GM23338 (cell line): ENCODE measurements at regions not wholly inside any gene's neighbourhood (a gene's known extent, or its start where the extent isn't known, plus 50 kb on each side); places are given as distances from the start of the nearest gene placed in this dataset.

Experiments
- ATAC-seq: fragments of 200-7000 bp; cut with Tn5 transposase; 3 replicates; pipeline ENCODE4 v1.9.1; 2020
- DNase-seq: peaks from one replicate; pipeline ENCODE4 v3.0.0-alpha.2; 2015; ENCODE audit warnings: low spot score
- H2AFZ ChIP-seq: fragments of 200-600 bp; sonication (generic); 2 replicates; pipeline ENCODE4 v1.8.0; 2016; ENCODE audit warnings: antibody characterized with exemption, mild to moderate bottlenecking, moderate library complexity
- H3F3A ChIP-seq: fragments of 200-600 bp; sonication (generic); replicated peaks from 2 replicates; pipeline ENCODE4 v1.8.0; 2017; ENCODE audit warnings: antibody characterized with exemption, mixed run types, low read depth
- H3K27ac ChIP-seq: fragments of 200-600 bp; sonication (generic); 2 replicates; pipeline ENCODE4 v1.6.1; 2016; ENCODE audit warnings: low read depth
- H3K27me3 ChIP-seq: fragments of 200-600 bp; sonication (generic); 2 replicates; pipeline ENCODE4 v1.8.0; 2016; ENCODE audit warnings: mild to moderate bottlenecking, mixed run types, moderate library complexity; ENCODE audit not compliant: insufficient read depth
- H3K36me3 ChIP-seq: fragments of 200-600 bp; sonication (generic); 2 replicates; pipeline ENCODE4 v1.8.0; 2016; ENCODE audit warnings: mild to moderate bottlenecking; ENCODE audit not compliant: insufficient read depth
- H3K4me1 ChIP-seq: fragments of 200-600 bp; sonication (generic); 2 replicates; pipeline ENCODE4 v1.8.0; 2016; ENCODE audit warnings: mild to moderate bottlenecking, moderate library complexity; ENCODE audit not compliant: insufficient read depth
- H3K4me2 ChIP-seq: fragments of 200-600 bp; sonication (generic); 2 replicates; pipeline ENCODE4 v1.7.1; 2017; ENCODE audit warnings: mixed run types
- H3K4me3 ChIP-seq: fragments of 200-600 bp; sonication (generic); 2 replicates; pipeline ENCODE4 v1.6.1; 2016; ENCODE audit warnings: mixed run types
- H3K79me2 ChIP-seq: fragments of 200-600 bp; sonication (generic); replicated peaks from 2 replicates; pipeline ENCODE4 v1.8.0; 2017; ENCODE audit warnings: mild to moderate bottlenecking; ENCODE audit not compliant: insufficient read depth
- H3K9me2 ChIP-seq: fragments of 200-600 bp; sonication (generic); 2 replicates; pipeline ENCODE4 v1.8.0; 2017; ENCODE audit not compliant: insufficient read depth
- H4K20me1 ChIP-seq: fragments of 200-600 bp; sonication (generic); replicated peaks from 2 replicates; pipeline ENCODE4 v1.8.0; 2017; ENCODE audit warnings: mild to moderate bottlenecking; ENCODE audit not compliant: insufficient read depth
- H3K27ac Mint-ChIP-seq: 2 replicates; pipeline ENCODE4 v1.8.0; 2020; ENCODE audit warnings: inconsistent platforms, mild to moderate bottlenecking, moderate library complexity, mixed read lengths
- H3K27me3 Mint-ChIP-seq: 3 replicates; pipeline ENCODE4 v1.8.0; 2022; ENCODE audit warnings: low read depth, mild to moderate bottlenecking, moderate library complexity, mixed read lengths, inconsistent platforms; ENCODE audit not compliant: insufficient read depth, poor library complexity
- H3K36me3 Mint-ChIP-seq: 3 replicates; pipeline ENCODE4 v1.8.0; 2021; ENCODE audit warnings: low read depth, mild to moderate bottlenecking, inconsistent platforms, moderate library complexity, mixed read lengths
- H3K4me1 Mint-ChIP-seq: 3 replicates; pipeline ENCODE4 v1.8.0; 2020; ENCODE audit warnings: mild to moderate bottlenecking, inconsistent platforms, mixed read lengths
- H3K4me3 Mint-ChIP-seq: 3 replicates; pipeline ENCODE4 v1.8.0; 2021; ENCODE audit warnings: moderate library complexity, mild to moderate bottlenecking, inconsistent platforms, mixed read lengths
- H3K9me3 Mint-ChIP-seq: 3 replicates; pipeline ENCODE4 v1.8.0; 2020; ENCODE audit warnings: moderate library complexity, mild to moderate bottlenecking, inconsistent platforms, mixed read lengths
- CREB1 ChIP-seq: fragments of 250-450 bp; sonication (Bioruptor Pico); IDR thresholded peaks from 2 replicates; pipeline ENCODE4 v1.5.0; 2020; ENCODE audit warnings: low read depth, mild to moderate bottlenecking, moderate library complexity
- EZH2phosphoT487 ChIP-seq: fragments of 200-600 bp; sonication (generic); IDR thresholded peaks from one replicate; pipeline ENCODE4 v1.8.1; 2018; ENCODE audit warnings: antibody characterized with exemption; ENCODE audit not compliant: unreplicated experiment
- NANOG ChIP-seq: IDR thresholded peaks from 2 replicates; pipeline ENCODE4 v1.6.1; 2016; ENCODE audit warnings: antibody characterized with exemption, borderline replicate concordance
- ZNF114 ChIP-seq: fragments of 250-450 bp; sonication (Bioruptor Pico); IDR thresholded peaks from 2 replicates; pipeline ENCODE4 v1.5.0; 2020; ENCODE audit warnings: mild to moderate bottlenecking, moderate library complexity
- TF ChIP-seq, protein P1 (sequence below), 2 experiments: fragments of 200-600 bp in 1 of 2; sonication (generic) in 1 of 2; conservative IDR thresholded peaks; 2 replicates each; pipeline versions ENCODE4 v1.5.1 to v1.6.1; 2016 to 2017; ENCODE audit warnings: antibody characterized with exemption in 2 of 2, low read depth in 2 of 2, mild to moderate bottlenecking in 2 of 2, moderate library complexity in 1 of 2
- TF ChIP-seq, protein P2 (sequence below): IDR thresholded peaks from one replicate; pipeline ENCODE4 v1.6.1; 2018; ENCODE audit warnings: antibody characterized with exemption; ENCODE audit not compliant: unreplicated experiment
- TF ChIP-seq, protein P3 (sequence below): fragments of 250-450 bp; sonication (Bioruptor Pico); IDR thresholded peaks from 2 replicates; pipeline ENCODE4 v1.5.0; 2020; ENCODE audit warnings: mild to moderate bottlenecking, moderate library complexity

DNA sequence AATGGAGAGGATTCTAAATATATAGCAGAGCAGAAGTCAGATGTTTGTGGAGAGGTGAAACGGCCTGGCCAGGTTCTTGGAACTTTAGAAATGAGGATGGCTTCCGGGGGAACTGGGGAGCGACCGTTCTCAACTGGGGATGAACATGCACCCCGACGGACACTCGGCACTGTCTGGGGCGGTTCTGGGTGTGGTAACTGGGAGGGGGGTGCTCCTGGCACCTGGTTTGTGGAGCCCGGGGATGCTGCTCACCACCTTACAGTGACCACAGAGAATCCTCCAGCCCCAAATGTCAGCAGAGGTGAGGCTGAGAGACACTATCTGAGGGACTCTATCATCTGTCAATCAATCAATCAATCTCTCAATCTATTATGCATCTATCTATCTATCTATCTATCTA lies 69.0 kb upstream of the PPP2R3B start:
- Histone ChIP-seq H3K79me2 (no peaks in the 10 kb centered on the region), H3K27me3 (no peaks in the 10 kb centered on the region), H2AFZ (no peak overlapping the region), H3K4me3 (no peak overlapping the region), H3F3A (0 out of 2 replicates have a peak, but pooled peaks cover 7% of the 10 kb centered on the region), H3K4me2 (no peak overlapping the region), H3K4me1 (no peaks in the 10 kb centered on the region), H3K36me3 (no peaks in the 10 kb centered on the region), H3K27ac (no peak overlapping the region), H3K9me2 (no peaks in the 10 kb centered on the region), H4K20me1 (no peaks in the 10 kb centered on the region)
- no peak for ATAC-seq
- H3K27ac Mint-ChIP-seq: no peak overlapping the region
- TF ChIP-seq, protein P1, sequence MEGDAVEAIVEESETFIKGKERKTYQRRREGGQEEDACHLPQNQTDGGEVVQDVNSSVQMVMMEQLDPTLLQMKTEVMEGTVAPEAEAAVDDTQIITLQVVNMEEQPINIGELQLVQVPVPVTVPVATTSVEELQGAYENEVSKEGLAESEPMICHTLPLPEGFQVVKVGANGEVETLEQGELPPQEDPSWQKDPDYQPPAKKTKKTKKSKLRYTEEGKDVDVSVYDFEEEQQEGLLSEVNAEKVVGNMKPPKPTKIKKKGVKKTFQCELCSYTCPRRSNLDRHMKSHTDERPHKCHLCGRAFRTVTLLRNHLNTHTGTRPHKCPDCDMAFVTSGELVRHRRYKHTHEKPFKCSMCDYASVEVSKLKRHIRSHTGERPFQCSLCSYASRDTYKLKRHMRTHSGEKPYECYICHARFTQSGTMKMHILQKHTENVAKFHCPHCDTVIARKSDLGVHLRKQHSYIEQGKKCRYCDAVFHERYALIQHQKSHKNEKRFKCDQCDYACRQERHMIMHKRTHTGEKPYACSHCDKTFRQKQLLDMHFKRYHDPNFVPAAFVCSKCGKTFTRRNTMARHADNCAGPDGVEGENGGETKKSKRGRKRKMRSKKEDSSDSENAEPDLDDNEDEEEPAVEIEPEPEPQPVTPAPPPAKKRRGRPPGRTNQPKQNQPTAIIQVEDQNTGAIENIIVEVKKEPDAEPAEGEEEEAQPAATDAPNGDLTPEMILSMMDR (conservative IDR thresholded peaks at IDR 0.05; ENCODE audit: low read depth in 2 of 2): no peak
- TF ChIP-seq, protein P2, sequence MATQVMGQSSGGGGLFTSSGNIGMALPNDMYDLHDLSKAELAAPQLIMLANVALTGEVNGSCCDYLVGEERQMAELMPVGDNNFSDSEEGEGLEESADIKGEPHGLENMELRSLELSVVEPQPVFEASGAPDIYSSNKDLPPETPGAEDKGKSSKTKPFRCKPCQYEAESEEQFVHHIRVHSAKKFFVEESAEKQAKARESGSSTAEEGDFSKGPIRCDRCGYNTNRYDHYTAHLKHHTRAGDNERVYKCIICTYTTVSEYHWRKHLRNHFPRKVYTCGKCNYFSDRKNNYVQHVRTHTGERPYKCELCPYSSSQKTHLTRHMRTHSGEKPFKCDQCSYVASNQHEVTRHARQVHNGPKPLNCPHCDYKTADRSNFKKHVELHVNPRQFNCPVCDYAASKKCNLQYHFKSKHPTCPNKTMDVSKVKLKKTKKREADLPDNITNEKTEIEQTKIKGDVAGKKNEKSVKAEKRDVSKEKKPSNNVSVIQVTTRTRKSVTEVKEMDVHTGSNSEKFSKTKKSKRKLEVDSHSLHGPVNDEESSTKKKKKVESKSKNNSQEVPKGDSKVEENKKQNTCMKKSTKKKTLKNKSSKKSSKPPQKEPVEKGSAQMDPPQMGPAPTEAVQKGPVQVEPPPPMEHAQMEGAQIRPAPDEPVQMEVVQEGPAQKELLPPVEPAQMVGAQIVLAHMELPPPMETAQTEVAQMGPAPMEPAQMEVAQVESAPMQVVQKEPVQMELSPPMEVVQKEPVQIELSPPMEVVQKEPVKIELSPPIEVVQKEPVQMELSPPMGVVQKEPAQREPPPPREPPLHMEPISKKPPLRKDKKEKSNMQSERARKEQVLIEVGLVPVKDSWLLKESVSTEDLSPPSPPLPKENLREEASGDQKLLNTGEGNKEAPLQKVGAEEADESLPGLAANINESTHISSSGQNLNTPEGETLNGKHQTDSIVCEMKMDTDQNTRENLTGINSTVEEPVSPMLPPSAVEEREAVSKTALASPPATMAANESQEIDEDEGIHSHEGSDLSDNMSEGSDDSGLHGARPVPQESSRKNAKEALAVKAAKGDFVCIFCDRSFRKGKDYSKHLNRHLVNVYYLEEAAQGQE: no peak
- TF ChIP-seq ZNF114 (CRISPR knock-in tag): no peak
- TF ChIP-seq EZH2phosphoT487: no peak
- no peak for TF ChIP-seq NANOG
- no peaks in the 10 kb centered on the region for H3K4me1 Mint-ChIP-seq
- H3K9me3 Mint-ChIP-seq: peaks cover 88% of the 10 kb centered on the region
- peaks cover 33% of the 10 kb centered on the region for H3K36me3 Mint-ChIP-seq
- H3K27me3 Mint-ChIP-seq: peaks cover 2% of the 10 kb centered on the region
- DNase-seq: no peak
- H3K4me3 Mint-ChIP-seq: no peak overlapping the region

DNA sequence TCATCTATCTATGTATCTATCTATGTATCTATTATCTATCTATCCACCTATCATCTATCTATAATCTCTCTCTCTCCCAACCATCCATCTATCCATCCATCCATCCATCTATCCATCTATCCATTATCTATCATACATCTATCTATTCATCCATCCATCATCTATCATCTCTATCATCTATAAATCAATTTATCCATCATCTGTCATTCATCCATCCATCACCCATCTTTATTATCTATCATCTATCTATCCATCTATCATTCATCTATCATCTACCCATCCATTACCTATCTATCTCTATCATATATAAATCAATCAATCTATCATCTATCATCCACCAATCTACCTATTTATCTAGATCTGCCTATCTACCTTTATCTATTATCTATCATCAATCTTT lies 69.4 kb upstream of the PPP2R3B start:
- peaks cover 89% of the 10 kb centered on the region for H3K9me3 Mint-ChIP-seq
- Histone ChIP-seq H3K4me1 (no peaks in the 10 kb centered on the region), H3K36me3 (no peaks in the 10 kb centered on the region), H3K4me3 (no peak overlapping the region), H3K27me3 (no peaks in the 10 kb centered on the region), H3K9me2 (no peaks in the 10 kb centered on the region), H3F3A (0 out of 2 replicates have a peak, but pooled peaks cover 7% of the 10 kb centered on the region), H2AFZ (no peak overlapping the region), H3K4me2 (no peak overlapping the region), H4K20me1 (no peaks in the 10 kb centered on the region), H3K79me2 (no peaks in the 10 kb centered on the region), H3K27ac (no peak overlapping the region)
- H3K27ac Mint-ChIP-seq: no peak overlapping the region
- ATAC-seq (no peak), DNase-seq (no peak)
- H3K4me3 Mint-ChIP-seq: no peak overlapping the region
- H3K36me3 Mint-ChIP-seq: peaks cover 35% of the 10 kb centered on the region
- H3K27me3 Mint-ChIP-seq: peaks cover 2% of the 10 kb centered on the region
- H3K4me1 Mint-ChIP-seq: no peaks in the 10 kb centered on the region
- TF ChIP-seq, protein P3, sequence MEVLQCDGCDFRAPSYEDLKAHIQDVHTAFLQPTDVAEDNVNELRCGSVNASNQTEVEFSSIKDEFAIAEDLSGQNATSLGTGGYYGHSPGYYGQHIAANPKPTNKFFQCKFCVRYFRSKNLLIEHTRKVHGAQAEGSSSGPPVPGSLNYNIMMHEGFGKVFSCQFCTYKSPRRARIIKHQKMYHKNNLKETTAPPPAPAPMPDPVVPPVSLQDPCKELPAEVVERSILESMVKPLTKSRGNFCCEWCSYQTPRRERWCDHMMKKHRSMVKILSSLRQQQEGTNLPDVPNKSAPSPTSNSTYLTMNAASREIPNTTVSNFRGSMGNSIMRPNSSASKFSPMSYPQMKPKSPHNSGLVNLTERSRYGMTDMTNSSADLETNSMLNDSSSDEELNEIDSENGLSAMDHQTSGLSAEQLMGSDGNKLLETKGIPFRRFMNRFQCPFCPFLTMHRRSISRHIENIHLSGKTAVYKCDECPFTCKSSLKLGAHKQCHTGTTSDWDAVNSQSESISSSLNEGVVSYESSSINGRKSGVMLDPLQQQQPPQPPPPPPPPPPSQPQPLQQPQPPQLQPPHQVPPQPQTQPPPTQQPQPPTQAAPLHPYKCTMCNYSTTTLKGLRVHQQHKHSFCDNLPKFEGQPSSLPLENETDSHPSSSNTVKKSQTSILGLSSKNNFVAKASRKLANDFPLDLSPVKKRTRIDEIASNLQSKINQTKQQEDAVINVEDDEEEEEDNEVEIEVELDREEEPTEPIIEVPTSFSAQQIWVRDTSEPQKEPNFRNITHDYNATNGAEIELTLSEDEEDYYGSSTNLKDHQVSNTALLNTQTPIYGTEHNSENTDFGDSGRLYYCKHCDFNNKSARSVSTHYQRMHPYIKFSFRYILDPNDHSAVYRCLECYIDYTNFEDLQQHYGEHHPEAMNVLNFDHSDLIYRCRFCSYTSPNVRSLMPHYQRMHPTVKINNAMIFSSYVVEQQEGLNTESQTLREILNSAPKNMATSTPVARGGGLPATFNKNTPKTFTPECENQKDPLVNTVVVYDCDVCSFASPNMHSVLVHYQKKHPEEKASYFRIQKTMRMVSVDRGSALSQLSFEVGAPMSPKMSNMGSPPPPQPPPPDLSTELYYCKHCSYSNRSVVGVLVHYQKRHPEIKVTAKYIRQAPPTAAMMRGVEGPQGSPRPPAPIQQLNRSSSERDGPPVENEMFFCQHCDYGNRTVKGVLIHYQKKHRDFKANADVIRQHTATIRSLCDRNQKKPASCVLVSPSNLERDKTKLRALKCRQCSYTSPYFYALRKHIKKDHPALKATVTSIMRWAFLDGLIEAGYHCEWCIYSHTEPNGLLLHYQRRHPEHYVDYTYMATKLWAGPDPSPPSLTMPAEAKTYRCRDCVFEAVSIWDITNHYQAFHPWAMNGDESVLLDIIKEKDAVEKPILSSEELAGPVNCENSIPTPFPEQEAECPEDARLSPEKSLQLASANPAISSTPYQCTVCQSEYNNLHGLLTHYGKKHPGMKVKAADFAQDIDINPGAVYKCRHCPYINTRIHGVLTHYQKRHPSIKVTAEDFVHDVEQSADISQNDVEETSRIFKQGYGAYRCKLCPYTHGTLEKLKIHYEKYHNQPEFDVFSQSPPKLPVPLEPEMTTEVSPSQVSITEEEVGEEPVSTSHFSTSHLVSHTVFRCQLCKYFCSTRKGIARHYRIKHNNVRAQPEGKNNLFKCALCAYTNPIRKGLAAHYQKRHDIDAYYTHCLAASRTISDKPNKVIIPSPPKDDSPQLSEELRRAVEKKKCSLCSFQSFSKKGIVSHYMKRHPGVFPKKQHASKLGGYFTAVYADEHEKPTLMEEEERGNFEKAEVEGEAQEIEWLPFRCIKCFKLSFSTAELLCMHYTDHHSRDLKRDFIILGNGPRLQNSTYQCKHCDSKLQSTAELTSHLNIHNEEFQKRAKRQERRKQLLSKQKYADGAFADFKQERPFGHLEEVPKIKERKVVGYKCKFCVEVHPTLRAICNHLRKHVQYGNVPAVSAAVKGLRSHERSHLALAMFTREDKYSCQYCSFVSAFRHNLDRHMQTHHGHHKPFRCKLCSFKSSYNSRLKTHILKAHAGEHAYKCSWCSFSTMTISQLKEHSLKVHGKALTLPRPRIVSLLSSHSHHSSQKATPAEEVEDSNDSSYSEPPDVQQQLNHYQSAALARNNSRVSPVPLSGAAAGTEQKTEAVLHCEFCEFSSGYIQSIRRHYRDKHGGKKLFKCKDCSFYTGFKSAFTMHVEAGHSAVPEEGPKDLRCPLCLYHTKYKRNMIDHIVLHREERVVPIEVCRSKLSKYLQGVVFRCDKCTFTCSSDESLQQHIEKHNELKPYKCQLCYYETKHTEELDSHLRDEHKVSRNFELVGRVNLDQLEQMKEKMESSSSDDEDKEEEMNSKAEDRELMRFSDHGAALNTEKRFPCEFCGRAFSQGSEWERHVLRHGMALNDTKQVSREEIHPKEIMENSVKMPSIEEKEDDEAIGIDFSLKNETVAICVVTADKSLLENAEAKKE (CRISPR knock-in tag): no peak
- TF ChIP-seq, protein P1 (conservative IDR thresholded peaks at IDR 0.05; ENCODE audit: low read depth in 2 of 2): no peak
- no peak for TF ChIP-seq CREB1 (CRISPR knock-in tag)
